Astrocyte (in vitro differentiated cells and primary cell): ENCODE measurements at regions not wholly inside any gene's neighbourhood (a gene's known extent, or its start where the extent isn't known, plus 50 kb on each side); places are given as distances from the start of the nearest gene placed in this dataset.
"Not testable (repeated sequence)": the region's sequence is repeated elsewhere in the genome, so short reads cannot be mapped to it uniquely, and the experiment has no call there.

ENCODE experiments used
- DNase-seq: peaks from one replicate; pipeline ENCODE4 v3.0.0-alpha.2; 2010; ENCODE audit warnings: low read depth
- FAIRE-seq: peaks from 2 replicates; lab custom pipeline; 2011; peaks lifted over from hg19 to GRCh38; lab: Jason Lieb, UNC
- H2AFZ ChIP-seq: 2 replicates; pipeline ENCODE4 v1.6.0; 2012; ENCODE audit warnings: low read depth, low read length, inconsistent platforms
- H3K27ac ChIP-seq: 2 replicates; pipeline ENCODE4 v1.5.1; 2011; ENCODE audit warnings: low read depth, low read length, inconsistent platforms
- H3K27me3 ChIP-seq: 2 replicates; pipeline ENCODE4 v1.6.0; 2011; ENCODE audit warnings: low read length, inconsistent platforms; ENCODE audit not compliant: insufficient read depth
- H3K36me3 ChIP-seq: 2 replicates; pipeline ENCODE4 v1.5.1; 2011; ENCODE audit warnings: low read length, inconsistent platforms; ENCODE audit not compliant: insufficient read depth
- H3K4me1 ChIP-seq: 2 replicates; pipeline ENCODE4 v1.5.1; 2011; ENCODE audit warnings: low read length, inconsistent platforms; ENCODE audit not compliant: insufficient read depth
- H3K4me2 ChIP-seq: 2 replicates; pipeline ENCODE4 v1.6.0; 2012; ENCODE audit warnings: low read length, inconsistent platforms
- H3K4me3 ChIP-seq: 2 replicates; pipeline ENCODE4 v1.5.1; 2011; ENCODE audit warnings: low read depth, mild to moderate bottlenecking, low read length, inconsistent platforms; ENCODE audit not compliant: insufficient read depth
- H3K79me2 ChIP-seq: 2 replicates; pipeline ENCODE4 v1.6.0; 2012; ENCODE audit warnings: mild to moderate bottlenecking, low read length, inconsistent platforms; ENCODE audit not compliant: insufficient read depth
- H3K9ac ChIP-seq: 2 replicates; pipeline ENCODE4 v1.6.0; 2012; ENCODE audit warnings: mild to moderate bottlenecking, low read length, inconsistent platforms
- H3K9me3 ChIP-seq: 2 replicates; pipeline ENCODE4 v1.5.1; 2012; ENCODE audit warnings: low read depth, mild to moderate bottlenecking, low read length, inconsistent platforms; ENCODE audit not compliant: insufficient read depth
- H4K20me1 ChIP-seq: 2 replicates; pipeline ENCODE4 v1.6.0; 2012; ENCODE audit warnings: low read length, inconsistent platforms; ENCODE audit not compliant: insufficient read depth
- H3K27ac Mint-ChIP-seq: one replicate; pipeline ENCODE4 v1.8.0; 2021; ENCODE audit warnings: mild to moderate bottlenecking, mixed read lengths; ENCODE audit not compliant: unreplicated experiment
- H3K27me3 Mint-ChIP-seq: one replicate; pipeline ENCODE4 v1.8.0; 2021; ENCODE audit warnings: low read depth, mixed read lengths; ENCODE audit not compliant: unreplicated experiment
- H3K36me3 Mint-ChIP-seq: one replicate; pipeline ENCODE4 v1.8.0; 2021; ENCODE audit warnings: low read depth, mixed read lengths; ENCODE audit not compliant: unreplicated experiment
- H3K4me1 Mint-ChIP-seq: one replicate; pipeline ENCODE4 v1.8.0; 2021; ENCODE audit warnings: low read depth, mixed read lengths; ENCODE audit not compliant: unreplicated experiment
- H3K4me3 Mint-ChIP-seq: one replicate; pipeline ENCODE4 v1.8.0; 2021; ENCODE audit warnings: mild to moderate bottlenecking, moderate library complexity, mixed read lengths; ENCODE audit not compliant: unreplicated experiment
- H3K9me3 Mint-ChIP-seq: one replicate; pipeline ENCODE4 v1.8.0; 2021; ENCODE audit warnings: mild to moderate bottlenecking, mixed read lengths; ENCODE audit not compliant: unreplicated experiment
- EZH2 ChIP-seq: IDR thresholded peaks from 2 replicates; pipeline ENCODE4 v1.6.1; 2012; ENCODE audit warnings: mild to moderate bottlenecking, low read length, inconsistent platforms; ENCODE audit not compliant: insufficient read depth
- TF ChIP-seq, protein P1 (sequence below): IDR thresholded peaks from 2 replicates; pipeline ENCODE4 v1.5.1; 2011; ENCODE audit warnings: low read depth, mild to moderate bottlenecking, inconsistent platforms, low read length, moderate library complexity; ENCODE audit not compliant: insufficient read depth

GRCh38 chr9:25119041-25119440 lies 559.2 kb downstream of the TUSC1 start:
- no peak for FAIRE-seq
- DNase-seq = no peak

DNA sequence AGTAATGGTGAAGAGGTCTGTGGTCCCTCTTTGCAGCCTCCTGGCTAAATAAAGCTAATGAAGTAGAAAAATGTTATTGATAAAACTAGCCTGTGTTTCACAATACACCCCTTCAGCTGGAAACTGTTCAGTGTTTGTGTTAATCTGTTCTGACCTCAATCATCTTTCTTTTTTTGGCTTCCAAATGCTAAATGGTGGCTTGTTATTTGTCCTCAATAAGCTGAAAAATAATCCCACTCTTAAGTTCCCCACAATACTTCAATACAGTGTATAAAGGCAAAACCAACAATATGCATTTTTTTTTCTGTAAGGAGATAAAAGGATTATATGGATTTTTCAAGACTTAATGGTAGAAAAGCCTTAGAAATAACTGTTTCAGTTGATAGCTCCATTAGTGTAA lies 560.5 kb downstream of the TUSC1 start:
- Histone ChIP-seq H3K9me3 (no peaks in the 10 kb centered on the region), H3K27ac (no peak overlapping the region), H3K36me3 (no peaks in the 10 kb centered on the region), H2AFZ (no peak overlapping the region), H4K20me1 (no peaks in the 10 kb centered on the region), H3K9ac (no peak overlapping the region), H3K27me3 (no peaks in the 10 kb centered on the region), H3K4me3 (no peak overlapping the region), H3K79me2 (no peaks in the 10 kb centered on the region), H3K4me1 (no peaks in the 10 kb centered on the region), H3K4me2 (no peak overlapping the region)
- Mint-ChIP-seq H3K27me3 (no peaks in the 10 kb centered on the region), H3K4me3 (no peak overlapping the region), H3K4me1 (no peaks in the 10 kb centered on the region), H3K9me3 (no peaks in the 10 kb centered on the region), H3K27ac (no peak overlapping the region), H3K36me3 (no peaks in the 10 kb centered on the region)
- no peak for TF ChIP-seq EZH2
- TF ChIP-seq, protein P1, sequence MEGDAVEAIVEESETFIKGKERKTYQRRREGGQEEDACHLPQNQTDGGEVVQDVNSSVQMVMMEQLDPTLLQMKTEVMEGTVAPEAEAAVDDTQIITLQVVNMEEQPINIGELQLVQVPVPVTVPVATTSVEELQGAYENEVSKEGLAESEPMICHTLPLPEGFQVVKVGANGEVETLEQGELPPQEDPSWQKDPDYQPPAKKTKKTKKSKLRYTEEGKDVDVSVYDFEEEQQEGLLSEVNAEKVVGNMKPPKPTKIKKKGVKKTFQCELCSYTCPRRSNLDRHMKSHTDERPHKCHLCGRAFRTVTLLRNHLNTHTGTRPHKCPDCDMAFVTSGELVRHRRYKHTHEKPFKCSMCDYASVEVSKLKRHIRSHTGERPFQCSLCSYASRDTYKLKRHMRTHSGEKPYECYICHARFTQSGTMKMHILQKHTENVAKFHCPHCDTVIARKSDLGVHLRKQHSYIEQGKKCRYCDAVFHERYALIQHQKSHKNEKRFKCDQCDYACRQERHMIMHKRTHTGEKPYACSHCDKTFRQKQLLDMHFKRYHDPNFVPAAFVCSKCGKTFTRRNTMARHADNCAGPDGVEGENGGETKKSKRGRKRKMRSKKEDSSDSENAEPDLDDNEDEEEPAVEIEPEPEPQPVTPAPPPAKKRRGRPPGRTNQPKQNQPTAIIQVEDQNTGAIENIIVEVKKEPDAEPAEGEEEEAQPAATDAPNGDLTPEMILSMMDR = no peak
- FAIRE-seq = no peak
- DNase-seq = no peak

More at GRCh38 chr9:25119041-25119440, 559.2 kb downstream of the TUSC1 start:
- H3K9me3 ChIP-seq = no peaks in the 10 kb centered on the region
- H2AFZ ChIP-seq = no peak overlapping the region
- no peaks in the 10 kb centered on the region for H3K4me1 ChIP-seq
- Mint-ChIP-seq H3K4me1 (no peaks in the 10 kb centered on the region), H3K27ac (no peak overlapping the region), H3K27me3 (no peaks in the 10 kb centered on the region), H3K36me3 (no peaks in the 10 kb centered on the region), H3K9me3 (no peaks in the 10 kb centered on the region), H3K4me3 (no peak overlapping the region)
- H3K27me3 ChIP-seq = no peaks in the 10 kb centered on the region
- no peaks in the 10 kb centered on the region for H3K36me3 ChIP-seq
- no peak for TF ChIP-seq EZH2
- TF ChIP-seq, protein P1 = no peak
- H3K4me2 ChIP-seq = no peak overlapping the region
- no peaks in the 10 kb centered on the region for H4K20me1 ChIP-seq
- H3K4me3 ChIP-seq = no peak overlapping the region
- H3K79me2 ChIP-seq = no peaks in the 10 kb centered on the region
- H3K27ac ChIP-seq = no peak overlapping the region
- no peak overlapping the region for H3K9ac ChIP-seq

- not testable (repeated sequence) for H3K4me1 ChIP-seq, H3K27ac Mint-ChIP-seq, H3K9ac ChIP-seq, FAIRE-seq, H2AFZ ChIP-seq, H3K4me3 Mint-ChIP-seq, H3K79me2 ChIP-seq, H3K27me3 Mint-ChIP-seq, H3K36me3 ChIP-seq, H3K27ac ChIP-seq, H3K9me3 ChIP-seq, H3K4me2 ChIP-seq, H4K20me1 ChIP-seq, DNase-seq, H3K4me3 ChIP-seq, H3K4me1 Mint-ChIP-seq, H3K36me3 Mint-ChIP-seq, H3K27me3 ChIP-seq
- H3K9me3 Mint-ChIP-seq = peaks cover 11% of the 10 kb centered on the region
Observed at GRCh38 chr9:25102204-25102603, 556.5 kb upstream of the IZUMO3 start.
